PFSK-1 (cell line): ENCODE measurements at regions not wholly inside any gene's neighbourhood (a gene's known extent, or its start where the extent isn't known, plus 50 kb on each side); places are given as distances from the start of the nearest gene placed in this dataset.

Source experiments
- FOXP2 ChIP-seq: optimal IDR thresholded peaks from 2 replicates; pipeline ENCODE3; 2011; ENCODE audit warnings: borderline replicate concordance, control low read depth, inconsistent platforms; ENCODE audit not compliant: insufficient read depth; ENCODE audit errors: extremely low read length, extremely low read depth
- POLR2AphosphoS5 ChIP-seq: IDR thresholded peaks from 2 replicates; pipeline ENCODE4 v1.6.1; 2012; ENCODE audit warnings: low read depth, mild to moderate bottlenecking, control low read depth, low read length, moderate library complexity
- REST ChIP-seq, 2 experiments: IDR thresholded peaks; 2 replicates each; pipeline versions ENCODE4 v1.6.1 to v1.8.0; 2011 to 2012; ENCODE audit warnings: low read depth in 2 of 2, low read length in 2 of 2, control low read depth in 1 of 2, inconsistent platforms in 1 of 2, mild to moderate bottlenecking in 1 of 2, moderate library complexity in 1 of 2; ENCODE audit not compliant: insufficient read depth in 1 of 2
- SIN3A ChIP-seq: IDR thresholded peaks from 2 replicates; pipeline ENCODE4 v1.6.1; 2012; ENCODE audit warnings: mild to moderate bottlenecking, low read length, moderate library complexity, borderline replicate concordance; ENCODE audit not compliant: insufficient read depth
- TAF1 ChIP-seq: IDR thresholded peaks from 2 replicates; pipeline ENCODE4 v1.6.1; 2012; ENCODE audit warnings: low read length, control low read depth, borderline replicate concordance; ENCODE audit not compliant: insufficient read depth

GRCh38 chr3:104198131-104198530 is 1168.6 kb upstream of the ALCAM start:
- TF ChIP-seq POLR2AphosphoS5 (no peak), SIN3A (no peak)

- TF ChIP-seq TAF1 (no peak), POLR2AphosphoS5 (no peak), FOXP2 (no peak), REST (IDR thresholded peaks at IDR 0.05; ENCODE audit: insufficient read depth in 1 of 2, low read depth in 2 of 2, low read length in 2 of 2) (no peak), SIN3A (no peak)
Observed at GRCh38 chr3:104206925-104207324, 1159.8 kb upstream of the ALCAM start.

GRCh38 chr3:104214277-104214676 is 1152.4 kb upstream of the ALCAM start:
- TF ChIP-seq POLR2AphosphoS5 (no peak), FOXP2 (no peak), SIN3A (no peak), TAF1 (no peak), REST (IDR thresholded peaks at IDR 0.05; ENCODE audit: insufficient read depth in 1 of 2, low read depth in 2 of 2, low read length in 2 of 2) (no peak)

DNA sequence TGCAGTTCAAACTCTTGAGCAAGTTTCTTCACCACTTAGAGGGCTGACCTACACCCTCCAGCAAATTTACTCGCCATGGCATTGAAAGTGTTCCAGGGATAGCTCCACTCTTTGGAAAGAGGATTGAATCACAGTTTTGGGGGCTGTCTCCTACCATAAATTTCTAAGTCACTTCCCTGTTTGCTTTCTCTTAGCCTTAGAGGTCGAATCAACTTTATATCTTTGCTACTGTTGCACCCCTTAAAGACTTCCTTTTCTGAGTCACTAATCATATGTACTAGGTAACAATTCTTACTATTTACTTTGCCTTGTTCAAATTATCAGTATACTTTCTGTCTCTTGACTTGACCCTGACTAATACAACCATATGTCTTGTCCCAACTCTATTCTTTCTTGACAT is 1151.8 kb upstream of the ALCAM start:
- TF ChIP-seq REST (IDR thresholded peaks at IDR 0.05; ENCODE audit: insufficient read depth in 1 of 2, low read depth in 2 of 2, low read length in 2 of 2) (no peak), POLR2AphosphoS5 (no peak), SIN3A (no peak), TAF1 (no peak), FOXP2 (no peak)

GRCh38 chr3:104234442-104235194 is 1132.1 kb upstream of the ALCAM start:
- no peak for TF ChIP-seq SIN3A
- no peak for TF ChIP-seq TAF1
- no peak for TF ChIP-seq POLR2AphosphoS5
- TF ChIP-seq FOXP2, result no peak
- no peak for TF ChIP-seq REST (IDR thresholded peaks at IDR 0.05; ENCODE audit: insufficient read depth in 1 of 2, low read depth in 2 of 2, low read length in 2 of 2)
